A549 (cell line): ENCODE measurements at regions not wholly inside any gene's neighbourhood (a gene's known extent, or its start where the extent isn't known, plus 50 kb on each side); places are given as distances from the start of the nearest gene placed in this dataset.

ENCODE experiments used
- CEBPB ChIP-seq, 2 experiments: fragments of >200 bp in 1 of 2; sonication (Bioruptor Twin) in 1 of 2; formaldehyde crosslinking in 1 of 2; IDR thresholded peaks; 2 replicates each; pipeline ENCODE4 v1.6.1; 2012 to 2016
- CTCF ChIP-seq: fragments of >200 bp; sonication (Bioruptor Twin); formaldehyde crosslinking; IDR thresholded peaks from 3 replicates; pipeline ENCODE4 v1.5.1; 2016
- ESRRA ChIP-seq: fragments of 150-350 bp; IDR thresholded peaks from 2 replicates; pipeline ENCODE4 v1.6.1; 2014; ENCODE audit warnings: mild to moderate bottlenecking, low read length, borderline replicate concordance
- GATA3 ChIP-seq: IDR thresholded peaks from 2 replicates; pipeline ENCODE4 v1.6.1; 2012; ENCODE audit warnings: borderline replicate concordance
- HDAC2 ChIP-seq: fragments of 200-600 bp; sonication (generic); IDR thresholded peaks from 2 replicates; pipeline ENCODE4 v1.6.1; 2016
- JUNB ChIP-seq: fragments of >200 bp; sonication (Bioruptor Twin); formaldehyde crosslinking; IDR thresholded peaks from 2 replicates; pipeline ENCODE4 v1.6.1; 2016
- KDM5A ChIP-seq: fragments of 200-600 bp; sonication (generic); IDR thresholded peaks from 2 replicates; pipeline ENCODE4 v1.6.1; 2016; ENCODE audit warnings: antibody characterized with exemption, mild to moderate bottlenecking
- MAX ChIP-seq: IDR thresholded peaks from 2 replicates; pipeline ENCODE4 v1.6.1; 2012
- POLR2A ChIP-seq: IDR thresholded peaks from 2 replicates; pipeline ENCODE4 v1.6.1; 2012; ENCODE audit warnings: mild to moderate bottlenecking, low read length
- RCOR1 ChIP-seq: fragments of 150-350 bp; IDR thresholded peaks from 2 replicates; pipeline ENCODE4 v1.6.1; 2014; ENCODE audit warnings: antibody characterized with exemption, low read length, low read depth
- RFX5 ChIP-seq: fragments of 450-650 bp; IDR thresholded peaks from 2 replicates; pipeline ENCODE4 v1.7.1; 2014; ENCODE audit warnings: antibody characterized with exemption, mild to moderate bottlenecking, moderate library complexity
- ZNF302 ChIP-seq: fragments of 250-450 bp; sonication (Bioruptor Pico); IDR thresholded peaks from 2 replicates; pipeline ENCODE4 v1.9.0; 2021; ENCODE audit warnings: inconsistent platforms, mild to moderate bottlenecking, moderate library complexity

GRCh38 chr16:6246266-6246665, 1086.4 kb upstream of the RBFOX1 start:
- TF ChIP-seq POLR2A (no peak), CTCF (no peak), ZNF302 (CRISPR knock-in tag) (no peak), MAX (no peak), KDM5A (no peak), JUNB (no peak), ESRRA (no peak), RFX5 (no peak), HDAC2 (no peak), GATA3 (no peak), RCOR1 (no peak), CEBPB (IDR thresholded peaks at IDR 0.05) (no peak)
